Immature natural killer cell (primary cell): ENCODE measurements at regions not wholly inside any gene's neighbourhood (a gene's known extent, or its start where the extent isn't known, plus 50 kb on each side); places are given as distances from the start of the nearest gene placed in this dataset.
A peak's percentile ranks its signal among the peaks of the same experiment; 100 is the strongest.

Source experiments
- DNase-seq, 3 donors: peaks; one replicate each; pipeline ENCODE4 v3.0.0; 2022; ENCODE audit warnings: mixed read lengths in 1 of 3
- H3K27ac Mint-ChIP-seq, 6 donors: one replicate each; pipeline ENCODE4 v1.8.0; 2020; ENCODE audit warnings: mixed read lengths in 6 of 6, mild to moderate bottlenecking in 5 of 6, inconsistent platforms in 4 of 6, moderate library complexity in 3 of 6
- H3K27me3 Mint-ChIP-seq, 3 donors: one replicate each; pipeline ENCODE4 v1.8.0; 2020 to 2021; ENCODE audit warnings: low read depth in 3 of 3, mild to moderate bottlenecking in 3 of 3, mixed read lengths in 3 of 3, moderate library complexity in 3 of 3, inconsistent platforms in 1 of 3
- H3K36me3 Mint-ChIP-seq, 3 donors: one replicate each; pipeline ENCODE4 v1.8.0; 2020; ENCODE audit warnings: mixed read lengths in 3 of 3, inconsistent platforms in 2 of 3, mild to moderate bottlenecking in 2 of 3
- H3K4me1 Mint-ChIP-seq, 2 donors: one replicate each; pipeline ENCODE4 v1.8.0; 2020; ENCODE audit warnings: inconsistent platforms in 2 of 2, mild to moderate bottlenecking in 2 of 2, mixed read lengths in 2 of 2, moderate library complexity in 1 of 2
- H3K4me3 Mint-ChIP-seq, 5 donors: one replicate each; pipeline ENCODE4 v1.8.0; 2020; ENCODE audit warnings: mild to moderate bottlenecking in 5 of 5, mixed read lengths in 5 of 5, inconsistent platforms in 3 of 5, moderate library complexity in 3 of 5
- H3K9me3 Mint-ChIP-seq, 6 donors: one replicate each; pipeline ENCODE4 v1.8.0; 2020; ENCODE audit warnings: mild to moderate bottlenecking in 6 of 6, mixed read lengths in 6 of 6, inconsistent platforms in 4 of 6, moderate library complexity in 3 of 6

- Mint-ChIP-seq H3K36me3 (no peaks in the 10 kb centered on the region), H3K9me3 (no peaks in the 10 kb centered on the region), H3K4me3 (no peak overlapping the region), H3K27me3 (peaks cover 0 to 2% (median 1%) of the 10 kb centered on the region in 3 donors), H3K27ac (no peak overlapping the region), H3K4me1 (no peaks in the 10 kb centered on the region)
- no peak for DNase-seq
These were observed 228.9 kb downstream of the CTTN start for GRCh38 chr11:70627219-70627618.

- Mint-ChIP-seq H3K27me3 (peaks cover 0 to 2% (median 1%) of the 10 kb centered on the region in 3 donors), H3K4me1 (no peaks in the 10 kb centered on the region), H3K4me3 (no peak overlapping the region), H3K27ac (no peak overlapping the region), H3K36me3 (no peaks in the 10 kb centered on the region), H3K9me3 (no peaks in the 10 kb centered on the region)
- no peak for DNase-seq
These were observed 230.0 kb downstream of the CTTN start for GRCh38 chr11:70628176-70628854.

- no peak overlapping the region for H3K4me3 Mint-ChIP-seq
- H3K4me1 Mint-ChIP-seq = no peaks in the 10 kb centered on the region
- no peaks in the 10 kb centered on the region for H3K9me3 Mint-ChIP-seq
- no peaks in the 10 kb centered on the region for H3K36me3 Mint-ChIP-seq
- peaks cover 0 to 2% (median 1%) of the 10 kb centered on the region in 3 donors for H3K27me3 Mint-ChIP-seq
- no peak for DNase-seq
- H3K27ac Mint-ChIP-seq = no peak overlapping the region
These were observed 230.8 kb downstream of the CTTN start for GRCh38 chr11:70628855-70629844.

DNA sequence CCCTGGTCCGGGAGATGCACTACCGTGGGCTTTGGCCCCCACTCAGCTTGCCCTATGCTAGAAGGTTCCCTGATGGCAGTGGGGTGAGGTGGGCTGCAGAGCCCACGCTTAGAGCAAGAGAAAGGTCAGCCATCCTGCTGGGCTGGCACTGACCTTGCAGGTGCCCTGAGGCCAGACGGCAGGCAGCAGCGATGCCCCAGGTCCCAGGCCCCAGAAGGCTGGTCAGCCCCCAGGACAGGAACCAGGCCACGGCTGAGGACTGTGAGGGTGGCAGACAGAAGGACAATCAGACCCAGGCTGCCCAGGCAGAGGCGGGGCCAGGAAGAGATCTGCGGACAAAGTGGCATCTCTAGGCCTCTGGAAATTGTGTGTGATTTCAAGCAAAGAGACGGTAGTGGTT, 231.7 kb downstream of the CTTN start:
- no peaks in the 10 kb centered on the region for H3K4me1 Mint-ChIP-seq
- peaks cover 0 to 2% (median 1%) of the 10 kb centered on the region in 3 donors for H3K27me3 Mint-ChIP-seq
- no peak overlapping the region for H3K27ac Mint-ChIP-seq
- H3K9me3 Mint-ChIP-seq = no peaks in the 10 kb centered on the region
- H3K4me3 Mint-ChIP-seq = no peak overlapping the region
- H3K36me3 Mint-ChIP-seq = no peaks in the 10 kb centered on the region
- no peak for DNase-seq

GRCh38 chr11:70630816-70631623, 232.7 kb downstream of the CTTN start:
- Mint-ChIP-seq H3K27me3 (peaks cover 0 to 2% (median 1%) of the 10 kb centered on the region in 3 donors), H3K4me1 (no peaks in the 10 kb centered on the region), H3K4me3 (no peak overlapping the region), H3K9me3 (no peaks in the 10 kb centered on the region), H3K27ac (no peak overlapping the region), H3K36me3 (no peaks in the 10 kb centered on the region)
- DNase-seq = no peak

DNA sequence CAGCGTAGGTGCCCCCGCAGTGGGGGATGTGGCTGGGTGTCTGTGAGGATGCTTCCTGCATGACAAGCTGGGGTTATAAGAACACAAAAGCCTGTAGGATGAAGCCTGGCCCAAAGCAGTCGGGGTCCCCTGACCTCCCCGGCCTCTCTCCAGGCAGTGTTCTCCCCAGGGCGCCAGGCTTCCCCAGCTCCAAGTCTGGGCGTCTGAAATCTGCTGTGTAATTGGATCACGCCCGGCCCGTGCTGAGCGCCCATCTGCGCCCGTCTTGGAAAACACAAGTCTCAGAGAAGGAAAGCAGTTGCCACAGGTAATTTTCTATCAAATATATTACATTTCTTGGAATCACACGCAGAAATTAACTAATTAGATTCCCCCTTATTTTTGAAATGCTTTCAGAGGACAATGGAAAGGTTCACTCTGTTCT, 233.3 kb downstream of the CTTN start:
- no peaks in the 10 kb centered on the region for H3K36me3 Mint-ChIP-seq
- no peak for DNase-seq
- no peaks in the 10 kb centered on the region for H3K4me1 Mint-ChIP-seq
- no peaks in the 10 kb centered on the region for H3K9me3 Mint-ChIP-seq
- H3K4me3 Mint-ChIP-seq = no peak overlapping the region
- H3K27me3 Mint-ChIP-seq = peaks cover 0 to 2% (median 1%) of the 10 kb centered on the region in 3 donors
- H3K27ac Mint-ChIP-seq = no peak overlapping the region

DNA sequence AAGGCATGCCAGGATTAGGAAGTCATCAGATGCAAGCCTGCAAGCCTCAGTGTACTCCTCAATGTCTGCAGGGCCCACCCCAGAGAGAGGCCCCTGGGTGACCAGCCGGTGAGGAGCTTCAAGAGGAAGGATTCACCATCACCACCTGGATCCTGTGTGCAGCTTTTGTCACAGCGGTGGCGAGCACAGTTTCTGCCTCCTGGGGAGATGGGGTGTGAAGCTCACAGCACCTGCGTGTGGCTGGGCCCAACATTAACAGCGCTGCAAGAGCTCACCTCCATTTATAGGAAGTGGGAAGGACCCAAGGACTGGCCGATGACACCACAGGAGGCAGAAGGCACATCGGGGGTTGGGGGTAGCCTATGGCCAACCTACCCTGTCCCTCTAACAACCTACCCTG, 235.3 kb downstream of the CTTN start:
- no peaks in the 10 kb centered on the region for H3K36me3 Mint-ChIP-seq
- H3K27ac Mint-ChIP-seq = no peak overlapping the region
- peaks cover 0 to 1% (median 1%) of the 10 kb centered on the region in 3 donors for H3K27me3 Mint-ChIP-seq
- H3K4me1 Mint-ChIP-seq = no peaks in the 10 kb centered on the region
- DNase-seq = no peak
- no peaks in the 10 kb centered on the region for H3K9me3 Mint-ChIP-seq
- no peak overlapping the region for H3K4me3 Mint-ChIP-seq

GRCh38 chr11:70636659-70637058, 238.3 kb downstream of the CTTN start:
- no peaks in the 10 kb centered on the region for H3K9me3 Mint-ChIP-seq
- H3K27me3 Mint-ChIP-seq = peaks cover 0 to 6% (median 2%) of the 10 kb centered on the region in 3 donors
- H3K4me3 Mint-ChIP-seq = no peak overlapping the region
- H3K27ac Mint-ChIP-seq = no peak overlapping the region
- no peaks in the 10 kb centered on the region for H3K4me1 Mint-ChIP-seq
- no peak for DNase-seq
- H3K36me3 Mint-ChIP-seq = no peaks in the 10 kb centered on the region

DNA sequence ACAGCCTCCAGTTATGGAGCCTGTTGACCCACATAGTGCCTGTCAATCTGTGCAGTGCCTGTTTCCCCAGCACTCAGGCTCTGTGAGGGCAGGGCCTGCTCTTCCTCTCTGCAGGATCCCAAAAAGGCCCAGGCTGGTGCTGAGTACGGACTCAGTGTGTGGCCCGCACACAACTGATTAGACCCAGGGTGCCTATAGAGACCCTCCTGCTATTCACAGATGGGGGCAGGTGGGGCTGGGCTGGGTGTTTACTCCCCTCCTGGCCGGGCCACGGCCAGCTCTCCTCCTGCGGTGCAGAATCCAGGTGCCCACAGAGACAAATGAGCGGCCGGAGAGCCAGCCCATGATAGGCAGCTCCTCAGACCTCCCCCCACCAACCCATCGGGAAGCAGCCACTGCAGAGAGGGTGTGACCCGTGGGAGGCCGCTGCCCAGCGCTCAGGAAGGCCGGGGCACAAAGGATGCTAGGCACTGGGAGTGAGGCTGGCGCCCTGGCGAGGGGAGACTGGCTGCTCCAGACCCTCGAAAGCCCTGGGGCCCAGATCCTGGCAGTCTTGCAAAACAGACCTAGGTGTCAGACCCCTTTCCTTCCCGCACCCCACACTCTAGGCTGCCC, 239.0 kb downstream of the CTTN start:
- H3K4me3 Mint-ChIP-seq = no peak overlapping the region
- DNase-seq = no peak
- H3K27me3 Mint-ChIP-seq = peaks cover 0 to 6% (median 2%) of the 10 kb centered on the region in 3 donors
- no peaks in the 10 kb centered on the region for H3K36me3 Mint-ChIP-seq
- no peaks in the 10 kb centered on the region for H3K9me3 Mint-ChIP-seq
- no peak overlapping the region for H3K27ac Mint-ChIP-seq
- H3K4me1 Mint-ChIP-seq = no peaks in the 10 kb centered on the region

DNA sequence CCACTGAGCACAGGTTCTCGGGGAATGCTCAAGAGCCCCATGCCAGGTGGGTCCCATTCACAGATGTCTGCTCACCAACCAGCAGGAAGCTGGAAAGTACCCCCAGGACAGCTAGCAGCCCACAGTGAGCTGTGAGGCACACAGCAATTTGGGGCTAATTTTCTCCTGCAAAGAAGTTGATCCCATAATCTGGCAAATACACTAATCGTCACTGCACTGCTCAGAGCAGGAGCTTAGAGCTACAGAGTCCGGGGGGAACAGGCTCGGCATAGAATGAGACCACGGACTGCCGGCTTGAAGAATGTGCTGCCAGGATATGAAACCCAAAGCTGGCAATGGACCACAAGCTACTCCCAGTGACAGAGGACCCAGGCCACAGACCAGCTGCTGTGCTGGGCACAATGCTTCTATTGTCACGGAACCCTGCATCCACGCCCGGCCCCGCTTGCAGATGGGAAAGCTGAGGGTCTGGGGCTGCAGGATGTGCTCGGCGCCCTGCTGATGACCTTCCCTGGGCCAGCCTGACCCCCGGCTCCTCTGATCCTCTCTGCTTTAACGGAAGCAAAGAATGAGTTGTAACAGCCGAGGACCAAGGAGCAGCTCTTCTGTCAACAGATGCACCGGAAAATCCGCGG, 239.7 kb downstream of the CTTN start:
- H3K27me3 Mint-ChIP-seq = peaks cover 0 to 6% (median 2%) of the 10 kb centered on the region in 3 donors
- H3K36me3 Mint-ChIP-seq = no peaks in the 10 kb centered on the region
- H3K9me3 Mint-ChIP-seq = no peaks in the 10 kb centered on the region
- DNase-seq = no peak
- H3K27ac Mint-ChIP-seq = no peak overlapping the region
- no peaks in the 10 kb centered on the region for H3K4me1 Mint-ChIP-seq
- H3K4me3 Mint-ChIP-seq = no peak overlapping the region

DNA sequence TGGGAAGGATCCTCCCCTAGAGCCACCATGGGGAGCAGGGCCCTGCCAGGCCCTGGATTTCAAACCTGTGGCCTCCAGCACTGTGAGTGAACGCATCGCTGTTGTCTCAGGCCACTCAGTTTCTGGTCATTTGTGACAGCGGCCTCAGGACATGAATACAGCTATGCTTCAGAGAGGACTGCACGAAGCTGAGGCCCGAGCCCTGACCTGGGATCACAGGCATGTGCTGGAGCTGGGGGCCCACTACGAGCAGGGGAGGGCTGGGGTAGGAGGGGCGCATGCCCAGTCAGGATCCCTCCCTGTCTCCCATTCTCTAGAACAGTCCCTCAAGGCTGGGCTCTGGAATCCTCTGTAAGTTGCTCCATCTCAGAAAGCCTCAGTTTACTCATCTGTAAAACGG, 242.1 kb downstream of the CTTN start:
- no peaks in the 10 kb centered on the region for H3K9me3 Mint-ChIP-seq
- H3K4me3 Mint-ChIP-seq = no peak overlapping the region
- no peaks in the 10 kb centered on the region for H3K4me1 Mint-ChIP-seq
- H3K27ac Mint-ChIP-seq = no peak overlapping the region
- no peak for DNase-seq
- H3K27me3 Mint-ChIP-seq = peaks cover 0 to 12% (median 8%) of the 10 kb centered on the region in 3 donors
- no peaks in the 10 kb centered on the region for H3K36me3 Mint-ChIP-seq

- Mint-ChIP-seq H3K4me3 (peak overlapping the region in 3 of 5 donors; percentile 17 to 48 (median 27)), H3K27me3 (peaks cover 0 to 15% (median 8%) of the 10 kb centered on the region in 3 donors), H3K36me3 (no peaks in the 10 kb centered on the region), H3K27ac (no peak overlapping the region), H3K4me1 (no peaks in the 10 kb centered on the region), H3K9me3 (no peaks in the 10 kb centered on the region)
- DNase-seq = no peak
These were observed 243.0 kb downstream of the CTTN start for GRCh38 chr11:70641369-70641768.

DNA sequence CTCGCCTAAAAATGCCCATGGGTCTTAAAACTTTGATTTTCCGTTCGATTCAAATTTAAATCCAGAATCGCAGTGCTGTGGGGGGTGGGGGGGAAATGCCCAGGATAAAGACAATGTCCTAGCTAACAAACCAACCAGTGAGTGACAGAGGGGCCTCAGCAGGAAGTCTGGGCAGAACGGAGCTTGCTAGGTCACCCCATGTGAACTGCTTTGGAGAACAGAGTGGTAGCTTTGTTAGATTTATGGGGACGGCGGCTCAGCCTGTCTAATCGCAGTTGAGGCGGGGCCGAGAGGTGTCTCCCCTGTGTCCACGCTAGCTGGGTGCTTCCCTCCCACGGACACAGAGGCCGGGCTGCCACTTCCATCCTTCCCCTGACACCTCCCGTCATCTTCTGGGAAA, 243.9 kb downstream of the CTTN start:
- no peaks in the 10 kb centered on the region for H3K9me3 Mint-ChIP-seq
- H3K27ac Mint-ChIP-seq = no peak overlapping the region
- DNase-seq = no peak
- no peak overlapping the region for H3K4me3 Mint-ChIP-seq
- H3K4me1 Mint-ChIP-seq = no peaks in the 10 kb centered on the region
- H3K36me3 Mint-ChIP-seq = no peaks in the 10 kb centered on the region
- peaks cover 2 to 19% (median 8%) of the 10 kb centered on the region in 3 donors for H3K27me3 Mint-ChIP-seq
